CD4-positive, alpha-beta T cell treated with Interleukin-4 for 4 hours (primary cell): ENCODE measurements at regions not wholly inside any gene's neighbourhood (a gene's known extent, or its start where the extent isn't known, plus 50 kb on each side); places are given as distances from the start of the nearest gene placed in this dataset.
"Not testable (repeated sequence)": the region's sequence is repeated elsewhere in the genome, so short reads cannot be mapped to it uniquely, and the experiment has no call there.

Experiments used
- DNase-seq: peaks from one replicate; pipeline ENCODE4 v3.0.0-alpha.2; 2020

DNA sequence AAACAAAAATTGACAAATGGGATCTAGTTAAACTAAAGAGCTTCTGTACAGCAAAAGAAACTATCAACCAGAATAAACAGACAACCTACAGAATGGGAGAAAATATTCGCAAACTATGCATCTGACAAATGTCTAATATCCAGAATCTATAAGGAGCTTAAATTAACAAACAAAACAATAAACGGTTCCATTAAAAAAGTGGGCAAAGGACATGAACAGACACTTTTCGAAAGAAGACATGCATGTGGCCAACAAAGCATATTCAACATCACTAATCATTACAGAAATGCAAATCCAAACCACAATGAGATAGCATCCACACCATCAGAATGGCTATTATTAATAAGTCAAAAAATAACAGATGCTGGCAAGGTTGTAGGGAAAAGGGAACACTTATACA, 50.5 kb upstream of the MED13L start:
- DNase-seq: not testable (repeated sequence)

DNA sequence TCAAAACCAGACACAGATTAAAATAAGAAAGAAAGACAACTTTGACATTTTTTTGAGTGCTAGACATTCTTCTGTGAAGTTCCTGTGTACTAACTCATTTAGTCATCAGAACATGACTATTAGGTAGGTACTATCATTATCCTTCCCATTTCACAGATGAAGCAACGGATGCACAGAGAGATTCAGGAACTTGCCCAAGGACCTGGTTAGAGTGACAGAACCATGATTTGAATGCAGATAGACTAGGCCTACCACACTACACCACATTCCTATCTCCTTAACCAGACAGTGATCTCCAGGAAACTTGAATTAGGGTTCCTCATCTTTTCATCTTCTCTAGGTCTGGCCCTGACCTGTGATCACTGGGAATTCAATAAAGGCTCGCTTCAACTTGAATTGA, 54.4 kb upstream of the MED13L start:
- no peak for DNase-seq

DNA sequence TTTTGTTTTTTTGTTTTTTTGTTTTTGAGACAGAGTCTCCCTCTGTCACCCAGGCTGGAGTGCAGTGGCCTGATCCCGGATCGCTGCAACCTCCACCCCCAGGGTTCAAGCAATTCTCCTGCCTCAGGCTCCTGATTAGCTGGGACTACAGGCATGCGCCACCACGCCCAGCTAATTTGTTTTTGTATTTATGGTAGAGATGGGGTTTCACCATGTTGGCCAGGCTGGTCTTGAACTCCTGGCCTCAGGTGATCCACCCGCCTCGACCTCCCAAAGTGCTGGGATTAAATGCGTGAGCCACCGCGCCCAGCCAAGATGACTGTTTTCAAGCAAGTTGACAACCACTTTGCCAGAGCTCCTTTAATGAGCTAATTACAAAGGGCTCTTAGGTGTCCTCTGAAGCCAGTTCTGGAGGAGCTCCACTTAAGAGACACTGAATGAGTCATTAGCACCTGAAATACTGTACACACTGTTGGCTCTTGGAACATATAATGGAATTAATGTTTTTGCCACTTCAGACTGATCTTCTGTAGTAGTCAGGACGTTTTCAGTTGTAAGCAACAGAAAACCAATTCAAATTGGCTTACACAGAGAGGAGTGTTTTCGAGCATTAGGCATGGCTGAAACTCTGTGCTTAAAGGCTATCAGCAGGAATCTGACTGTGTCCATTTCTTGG, 55.4 kb upstream of the MED13L start:
- no peak for DNase-seq

- DNase-seq: no peak
These were observed 55.9 kb upstream of the MED13L start for GRCh38 chr12:116333402-116333801.

- DNase-seq: peak; percentile 16
These were observed 59.1 kb upstream of the MED13L start for GRCh38 chr12:116336542-116337065.

- DNase-seq: no peak
These were observed 59.8 kb upstream of the MED13L start for GRCh38 chr12:116337312-116337711.

GRCh38 chr12:116338064-116338846, 60.8 kb upstream of the MED13L start:
- no peak for DNase-seq

GRCh38 chr12:116339062-116339461, 61.6 kb upstream of the MED13L start:
- DNase-seq: no peak

GRCh38 chr12:116339800-116340371, 62.4 kb upstream of the MED13L start:
- no peak for DNase-seq

GRCh38 chr12:116343331-116343884, 65.9 kb upstream of the MED13L start:
- no peak for DNase-seq

GRCh38 chr12:116346222-116346621, 68.7 kb upstream of the MED13L start:
- no peak for DNase-seq

DNA sequence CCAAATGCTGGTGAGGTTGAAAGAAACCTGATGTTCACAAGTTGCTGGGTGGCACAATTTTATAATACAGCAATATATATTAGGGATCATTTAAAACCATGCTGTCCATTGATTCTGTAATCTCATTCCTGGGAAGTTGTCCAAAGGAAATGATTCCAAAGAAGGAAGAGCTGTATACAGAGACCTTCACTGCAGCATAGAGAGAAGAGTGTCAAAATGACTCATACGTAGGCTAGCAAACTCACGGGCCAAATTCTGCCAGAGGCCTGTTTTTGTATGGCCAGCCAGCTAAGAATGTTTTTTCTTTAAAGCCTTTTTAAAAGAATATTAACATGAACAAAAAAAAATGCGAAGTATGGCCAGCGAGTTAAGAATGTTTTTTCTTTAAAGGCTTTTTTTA, 69.2 kb upstream of the MED13L start:
- DNase-seq: no peak

GRCh38 chr12:116347265-116347664, 69.8 kb upstream of the MED13L start:
- DNase-seq: no peak

GRCh38 chr12:116352315-116352835, 74.9 kb upstream of the MED13L start:
- no peak for DNase-seq

DNA sequence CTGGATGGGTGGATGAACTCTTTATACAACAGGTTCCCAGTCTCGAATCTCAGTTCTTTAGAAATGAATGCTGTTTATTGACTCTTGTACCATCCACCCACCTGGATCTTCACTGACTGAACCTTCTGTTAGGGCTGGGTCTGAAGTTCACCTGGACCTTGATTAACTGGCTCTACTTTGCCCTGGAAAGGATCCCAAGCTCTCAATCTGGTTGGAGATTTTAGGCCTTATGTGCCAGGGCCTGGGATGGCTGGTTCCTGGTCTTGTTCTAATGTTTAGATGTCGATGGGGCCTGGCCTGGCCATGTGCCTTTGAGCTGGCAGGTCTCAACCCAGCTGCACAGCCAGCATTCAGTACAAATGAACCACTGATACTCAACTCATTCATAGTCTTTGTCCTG, 76.5 kb upstream of the MED13L start:
- DNase-seq: no peak

GRCh38 chr12:116354534-116354933, 77.0 kb upstream of the MED13L start:
- DNase-seq: no peak

DNA sequence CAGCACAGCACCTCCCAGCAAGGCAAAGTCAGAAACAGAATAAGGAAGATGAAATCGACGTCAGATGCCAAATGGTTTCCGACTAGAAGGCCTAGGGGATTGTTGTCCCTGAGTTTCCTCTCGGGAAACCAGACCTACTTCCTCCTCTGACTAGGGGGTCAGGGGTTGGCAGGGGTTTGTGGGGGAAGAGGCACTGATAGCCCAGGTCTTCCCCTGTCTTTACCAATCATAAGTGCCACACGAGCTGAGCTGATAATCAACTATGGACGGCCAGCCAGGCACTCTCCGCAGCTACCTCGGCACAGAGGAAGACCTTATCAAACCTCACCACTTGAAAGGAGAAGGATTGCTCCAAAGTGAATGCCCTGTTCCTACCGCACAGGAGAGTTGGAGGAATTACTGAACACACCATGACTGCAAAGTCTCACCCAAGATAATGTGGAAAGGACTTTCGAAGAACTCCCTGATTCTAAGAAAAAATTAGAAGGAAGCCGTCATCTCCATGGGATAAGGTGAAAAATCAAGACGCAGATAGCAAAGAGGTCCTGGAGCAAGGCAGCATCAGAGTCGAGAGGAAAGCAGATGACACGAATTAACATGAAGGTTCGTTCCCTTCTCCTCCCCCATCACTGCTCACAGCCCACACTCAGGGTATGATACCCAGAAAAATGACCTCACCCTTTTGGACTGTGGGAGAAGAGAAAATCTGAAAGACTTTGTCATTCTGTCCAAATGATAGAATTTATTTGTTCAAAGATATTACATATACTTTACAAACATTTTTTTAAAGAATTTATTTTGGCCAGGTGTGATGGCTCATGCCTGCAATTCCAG, 77.7 kb upstream of the MED13L start:
- no peak for DNase-seq

DNA sequence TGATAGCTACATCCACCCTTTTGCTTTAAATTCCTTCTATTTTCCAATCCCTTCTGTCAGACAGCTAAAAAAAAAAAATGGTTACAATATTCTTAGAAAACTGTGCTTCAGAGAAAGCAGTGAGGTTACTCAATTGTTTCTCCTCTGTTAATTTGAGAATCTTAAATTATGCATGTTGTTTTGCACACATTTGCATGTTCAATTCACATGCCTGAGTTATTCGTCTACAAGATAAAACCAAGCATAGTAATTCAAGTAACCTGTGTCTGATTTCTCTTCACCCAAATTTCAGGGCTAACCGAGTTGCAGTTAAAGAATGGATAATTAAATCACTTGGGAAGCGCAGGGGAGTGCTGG, 81.0 kb upstream of the MED13L start:
- no peak for DNase-seq

GRCh38 chr12:116358893-116359761, 81.6 kb upstream of the MED13L start:
- peak; percentile 64 for DNase-seq

GRCh38 chr12:116360579-116361413, 83.3 kb upstream of the MED13L start:
- DNase-seq: no peak
